ENCODE measurements at regions not wholly inside any gene's neighbourhood (a gene's known extent, or its start where the extent isn't known, plus 50 kb on each side); places are given as distances from the start of the nearest gene placed in this dataset.

DNA sequence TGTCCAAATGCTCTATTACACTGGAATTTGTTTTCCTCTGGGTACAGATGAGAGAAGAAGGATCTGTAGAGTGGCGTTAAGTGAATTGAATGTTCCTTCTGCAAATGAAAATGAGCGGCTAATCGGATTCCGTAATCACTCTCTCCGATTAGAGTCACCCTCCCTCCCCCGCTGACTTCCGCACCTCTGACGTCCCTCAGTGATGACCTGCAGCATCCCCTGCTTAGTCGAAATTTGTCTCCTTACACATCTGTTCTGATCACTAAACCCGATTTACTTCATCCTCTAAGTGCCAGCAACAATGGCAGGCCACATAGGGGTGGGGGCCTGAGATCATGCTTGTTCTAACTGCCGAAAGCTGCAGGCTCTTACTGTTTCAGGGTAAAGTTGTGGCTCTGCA, 378.7 kb downstream of the SEC16B start:
- no peaks in the 10 kb centered on the region for H3K4me1 ChIP-seq (ENCODE audit: control insufficient read depth in 4 of 4, insufficient read depth in 4 of 4, low read length in 3 of 4)
- no peaks in the 10 kb centered on the region for H3K27me3 ChIP-seq (ENCODE audit: control insufficient read depth in 4 of 4, insufficient read depth in 4 of 4, low read length in 3 of 4)
- H3K4me3 ChIP-seq (ENCODE audit: low read depth in 1 of 3, low read length in 3 of 3), result no peak overlapping the region
- no peak overlapping the region for H3K27ac ChIP-seq (ENCODE audit: low read depth in 1 of 2, low read length in 2 of 2)
- TF ChIP-seq SP1 (IDR thresholded peaks at IDR 0.05), result no peak
- no peak for TF ChIP-seq JUND (IDR thresholded peaks at IDR 0.05)
- no peak for TF ChIP-seq GABPA (IDR thresholded peaks at IDR 0.05 in 1 of 2, conservative IDR thresholded peaks at IDR 0.05 in 1 of 2)
- TF ChIP-seq FOXA2 (IDR thresholded peaks at IDR 0.05), result no peak
- no peak for TF ChIP-seq RXRA (IDR thresholded peaks at IDR 0.05)
- TF ChIP-seq, protein P1, sequence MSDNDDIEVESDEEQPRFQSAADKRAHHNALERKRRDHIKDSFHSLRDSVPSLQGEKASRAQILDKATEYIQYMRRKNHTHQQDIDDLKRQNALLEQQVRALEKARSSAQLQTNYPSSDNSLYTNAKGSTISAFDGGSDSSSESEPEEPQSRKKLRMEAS (IDR thresholded peaks at IDR 0.05), result no peak
- TF ChIP-seq, protein P2, sequence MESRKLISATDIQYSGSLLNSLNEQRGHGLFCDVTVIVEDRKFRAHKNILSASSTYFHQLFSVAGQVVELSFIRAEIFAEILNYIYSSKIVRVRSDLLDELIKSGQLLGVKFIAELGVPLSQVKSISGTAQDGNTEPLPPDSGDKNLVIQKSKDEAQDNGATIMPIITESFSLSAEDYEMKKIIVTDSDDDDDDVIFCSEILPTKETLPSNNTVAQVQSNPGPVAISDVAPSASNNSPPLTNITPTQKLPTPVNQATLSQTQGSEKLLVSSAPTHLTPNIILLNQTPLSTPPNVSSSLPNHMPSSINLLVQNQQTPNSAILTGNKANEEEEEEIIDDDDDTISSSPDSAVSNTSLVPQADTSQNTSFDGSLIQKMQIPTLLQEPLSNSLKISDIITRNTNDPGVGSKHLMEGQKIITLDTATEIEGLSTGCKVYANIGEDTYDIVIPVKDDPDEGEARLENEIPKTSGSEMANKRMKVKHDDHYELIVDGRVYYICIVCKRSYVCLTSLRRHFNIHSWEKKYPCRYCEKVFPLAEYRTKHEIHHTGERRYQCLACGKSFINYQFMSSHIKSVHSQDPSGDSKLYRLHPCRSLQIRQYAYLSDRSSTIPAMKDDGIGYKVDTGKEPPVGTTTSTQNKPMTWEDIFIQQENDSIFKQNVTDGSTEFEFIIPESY (IDR thresholded peaks at IDR 0.05), result no peak
- TF ChIP-seq, protein P3, sequence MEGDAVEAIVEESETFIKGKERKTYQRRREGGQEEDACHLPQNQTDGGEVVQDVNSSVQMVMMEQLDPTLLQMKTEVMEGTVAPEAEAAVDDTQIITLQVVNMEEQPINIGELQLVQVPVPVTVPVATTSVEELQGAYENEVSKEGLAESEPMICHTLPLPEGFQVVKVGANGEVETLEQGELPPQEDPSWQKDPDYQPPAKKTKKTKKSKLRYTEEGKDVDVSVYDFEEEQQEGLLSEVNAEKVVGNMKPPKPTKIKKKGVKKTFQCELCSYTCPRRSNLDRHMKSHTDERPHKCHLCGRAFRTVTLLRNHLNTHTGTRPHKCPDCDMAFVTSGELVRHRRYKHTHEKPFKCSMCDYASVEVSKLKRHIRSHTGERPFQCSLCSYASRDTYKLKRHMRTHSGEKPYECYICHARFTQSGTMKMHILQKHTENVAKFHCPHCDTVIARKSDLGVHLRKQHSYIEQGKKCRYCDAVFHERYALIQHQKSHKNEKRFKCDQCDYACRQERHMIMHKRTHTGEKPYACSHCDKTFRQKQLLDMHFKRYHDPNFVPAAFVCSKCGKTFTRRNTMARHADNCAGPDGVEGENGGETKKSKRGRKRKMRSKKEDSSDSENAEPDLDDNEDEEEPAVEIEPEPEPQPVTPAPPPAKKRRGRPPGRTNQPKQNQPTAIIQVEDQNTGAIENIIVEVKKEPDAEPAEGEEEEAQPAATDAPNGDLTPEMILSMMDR (IDR thresholded peaks at IDR 0.05; ENCODE audit: low read depth, low read length, missing input control), result no peak
- TF ChIP-seq, protein P4, sequence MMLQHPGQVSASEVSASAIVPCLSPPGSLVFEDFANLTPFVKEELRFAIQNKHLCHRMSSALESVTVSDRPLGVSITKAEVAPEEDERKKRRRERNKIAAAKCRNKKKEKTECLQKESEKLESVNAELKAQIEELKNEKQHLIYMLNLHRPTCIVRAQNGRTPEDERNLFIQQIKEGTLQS (IDR thresholded peaks at IDR 0.05), result no peak
- no peak for TF ChIP-seq HNF4A (conservative IDR thresholded peaks at IDR 0.05)
- TF ChIP-seq RAD21 (IDR thresholded peaks at IDR 0.05), result no peak
- TF ChIP-seq YY1 (IDR thresholded peaks at IDR 0.05), result no peak
- no peak for TF ChIP-seq TAF1 (conservative IDR thresholded peaks at IDR 0.05)
- TF ChIP-seq, protein P5, sequence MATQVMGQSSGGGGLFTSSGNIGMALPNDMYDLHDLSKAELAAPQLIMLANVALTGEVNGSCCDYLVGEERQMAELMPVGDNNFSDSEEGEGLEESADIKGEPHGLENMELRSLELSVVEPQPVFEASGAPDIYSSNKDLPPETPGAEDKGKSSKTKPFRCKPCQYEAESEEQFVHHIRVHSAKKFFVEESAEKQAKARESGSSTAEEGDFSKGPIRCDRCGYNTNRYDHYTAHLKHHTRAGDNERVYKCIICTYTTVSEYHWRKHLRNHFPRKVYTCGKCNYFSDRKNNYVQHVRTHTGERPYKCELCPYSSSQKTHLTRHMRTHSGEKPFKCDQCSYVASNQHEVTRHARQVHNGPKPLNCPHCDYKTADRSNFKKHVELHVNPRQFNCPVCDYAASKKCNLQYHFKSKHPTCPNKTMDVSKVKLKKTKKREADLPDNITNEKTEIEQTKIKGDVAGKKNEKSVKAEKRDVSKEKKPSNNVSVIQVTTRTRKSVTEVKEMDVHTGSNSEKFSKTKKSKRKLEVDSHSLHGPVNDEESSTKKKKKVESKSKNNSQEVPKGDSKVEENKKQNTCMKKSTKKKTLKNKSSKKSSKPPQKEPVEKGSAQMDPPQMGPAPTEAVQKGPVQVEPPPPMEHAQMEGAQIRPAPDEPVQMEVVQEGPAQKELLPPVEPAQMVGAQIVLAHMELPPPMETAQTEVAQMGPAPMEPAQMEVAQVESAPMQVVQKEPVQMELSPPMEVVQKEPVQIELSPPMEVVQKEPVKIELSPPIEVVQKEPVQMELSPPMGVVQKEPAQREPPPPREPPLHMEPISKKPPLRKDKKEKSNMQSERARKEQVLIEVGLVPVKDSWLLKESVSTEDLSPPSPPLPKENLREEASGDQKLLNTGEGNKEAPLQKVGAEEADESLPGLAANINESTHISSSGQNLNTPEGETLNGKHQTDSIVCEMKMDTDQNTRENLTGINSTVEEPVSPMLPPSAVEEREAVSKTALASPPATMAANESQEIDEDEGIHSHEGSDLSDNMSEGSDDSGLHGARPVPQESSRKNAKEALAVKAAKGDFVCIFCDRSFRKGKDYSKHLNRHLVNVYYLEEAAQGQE (IDR thresholded peaks at IDR 0.05), result no peak
- TF ChIP-seq HNF4G (IDR thresholded peaks at IDR 0.05), result no peak
- no peak for TF ChIP-seq NR2F2 (IDR thresholded peaks at IDR 0.05)
- no peak for TF ChIP-seq FOXA1 (IDR thresholded peaks at IDR 0.05)
- TF ChIP-seq EGR1 (IDR thresholded peaks at IDR 0.05; ENCODE audit: low read depth in 2 of 2), result no peak
- H3K36me3 ChIP-seq (ENCODE audit: control insufficient read depth in 4 of 4, insufficient read depth in 3 of 4, low read depth in 1 of 4, low read length in 3 of 4), result no peaks in the 10 kb centered on the region
- H3K9me3 ChIP-seq (ENCODE audit: control insufficient read depth in 4 of 4, low read length in 3 of 4), result no peaks in the 10 kb centered on the region
- 80% methylated on average over 11 of the region's 11 CpGs for WGBS
- no peak for DNase-seq (ENCODE audit: low spot score)
- no peak overlapping the region for H3K9ac ChIP-seq (ENCODE audit: low read depth in 1 of 2, low read length in 2 of 2)
